Prostate gland (tissue), 2 donors: ENCODE measurements at regions not wholly inside any gene's neighbourhood (a gene's known extent, or its start where the extent isn't known, plus 50 kb on each side); places are given as distances from the start of the nearest gene placed in this dataset.

Source experiments
- DNase-seq: peaks from one replicate; pipeline ENCODE4 v3.0.0-alpha.2; 2019; ENCODE audit warnings: low spot score
- H3K27ac ChIP-seq, 2 donors: fragments of 200-600 bp; sonication (generic); 2 replicates each; pipeline ENCODE4 v1.5.1; 2017 to 2019
- H3K27me3 ChIP-seq: fragments of 200-600 bp; sonication (generic); replicated peaks from 2 replicates; pipeline ENCODE4 v1.5.1; 2019; ENCODE audit not compliant: insufficient read depth
- H3K36me3 ChIP-seq, 2 donors: fragments of 200-600 bp; sonication (generic); 1 replicate in 1 of 2; 2 replicates in 1 of 2; pipeline versions ENCODE4 v1.5.1 to v1.8.1; 2017 to 2019
- H3K4me1 ChIP-seq: fragments of 200-600 bp; sonication (generic); replicated peaks from 2 replicates; pipeline ENCODE4 v1.5.1; 2019
- H3K4me3 ChIP-seq, 2 donors: fragments of 200-600 bp; sonication (generic); 2 replicates each; pipeline ENCODE4 v1.5.1; 2017 to 2019
- H3K9me3 ChIP-seq: fragments of 200-600 bp; sonication (generic); 2 replicates; pipeline ENCODE4 v1.5.1; 2017
- POLR2A ChIP-seq: fragments of 450-650 bp; IDR thresholded peaks from one replicate; pipeline ENCODE4 v1.6.1; 2016; ENCODE audit warnings: antibody characterized with exemption, mild to moderate bottlenecking
- POLR2AphosphoS5 ChIP-seq: sonication (generic); formaldehyde crosslinking; IDR thresholded peaks from one replicate; pipeline ENCODE4 v1.6.1; 2017; ENCODE audit warnings: antibody characterized with exemption
- WGBS: methylation state at CpG from one replicate; pipeline ENCODE4 v1.1.5; 2018; 5-methylcytosine and 5-hydroxymethylcytosine counted together
- intact Hi-C: fragments of 100-400 bp; cut with DNase I; formaldehyde crosslinking; loops from one replicate; pipeline ENCODE4 v1.14.2; 2022
- TF ChIP-seq, protein P1 (sequence below), 4 experiments: fragments of 200-600 bp in 2 of 4; fragments of 450-650 bp in 2 of 4; sonication (generic) in 2 of 4; IDR thresholded peaks; 1 replicate in 3 of 4; 2 replicates in 1 of 4; pipeline ENCODE4 v1.5.1; 2016 to 2019; ENCODE audit warnings: antibody characterized with exemption in 4 of 4, mild to moderate bottlenecking in 2 of 4, moderate library complexity in 2 of 4

GRCh38 chr9:38145526-38146053, 76.6 kb upstream of the SHB start:
- no peak overlapping the region for H3K4me3 ChIP-seq
- intact Hi-C loops: loop anchor here (10.0 kb wide), 1 partner anchor 189 kb away; no protein-coding TSS in a partner anchor
- no peaks in the 10 kb centered on the region for H3K36me3 ChIP-seq
- TF ChIP-seq, protein P1, sequence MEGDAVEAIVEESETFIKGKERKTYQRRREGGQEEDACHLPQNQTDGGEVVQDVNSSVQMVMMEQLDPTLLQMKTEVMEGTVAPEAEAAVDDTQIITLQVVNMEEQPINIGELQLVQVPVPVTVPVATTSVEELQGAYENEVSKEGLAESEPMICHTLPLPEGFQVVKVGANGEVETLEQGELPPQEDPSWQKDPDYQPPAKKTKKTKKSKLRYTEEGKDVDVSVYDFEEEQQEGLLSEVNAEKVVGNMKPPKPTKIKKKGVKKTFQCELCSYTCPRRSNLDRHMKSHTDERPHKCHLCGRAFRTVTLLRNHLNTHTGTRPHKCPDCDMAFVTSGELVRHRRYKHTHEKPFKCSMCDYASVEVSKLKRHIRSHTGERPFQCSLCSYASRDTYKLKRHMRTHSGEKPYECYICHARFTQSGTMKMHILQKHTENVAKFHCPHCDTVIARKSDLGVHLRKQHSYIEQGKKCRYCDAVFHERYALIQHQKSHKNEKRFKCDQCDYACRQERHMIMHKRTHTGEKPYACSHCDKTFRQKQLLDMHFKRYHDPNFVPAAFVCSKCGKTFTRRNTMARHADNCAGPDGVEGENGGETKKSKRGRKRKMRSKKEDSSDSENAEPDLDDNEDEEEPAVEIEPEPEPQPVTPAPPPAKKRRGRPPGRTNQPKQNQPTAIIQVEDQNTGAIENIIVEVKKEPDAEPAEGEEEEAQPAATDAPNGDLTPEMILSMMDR (IDR thresholded peaks at IDR 0.05): no peak
- no peak for DNase-seq
- H3K9me3 ChIP-seq: no peaks in the 10 kb centered on the region
- 74% methylated on average over 6 of the region's 6 CpGs for WGBS
- H3K4me1 ChIP-seq: no peaks in the 10 kb centered on the region
- H3K27me3 ChIP-seq: no peaks in the 10 kb centered on the region
- H3K27ac ChIP-seq: no peak overlapping the region

DNA sequence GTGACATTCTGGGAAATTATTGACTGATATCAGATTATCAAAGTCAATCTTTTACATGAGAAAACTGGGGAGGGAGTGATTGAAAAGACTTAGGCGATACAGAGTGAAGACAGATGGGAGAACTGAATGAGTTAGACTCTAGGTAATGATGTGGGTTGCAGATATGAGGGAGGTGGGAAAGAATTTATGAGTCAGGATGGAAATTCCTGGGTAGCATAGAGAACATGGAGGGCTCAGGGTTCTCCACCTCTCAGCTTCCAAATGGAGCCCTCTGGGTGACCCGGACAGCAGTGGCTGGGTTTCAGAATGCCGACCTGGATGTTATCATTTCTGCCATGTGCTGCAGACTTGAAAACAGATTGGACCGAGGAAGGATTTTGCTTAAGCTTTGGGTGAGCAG, 75.4 kb upstream of the SHB start:
- Histone ChIP-seq H3K4me1 (no peaks in the 10 kb centered on the region), H3K9me3 (no peaks in the 10 kb centered on the region), H3K27ac (no peak overlapping the region), H3K4me3 (no peak overlapping the region), H3K27me3 (no peaks in the 10 kb centered on the region), H3K36me3 (no peaks in the 10 kb centered on the region)
- no peak for DNase-seq
- intact Hi-C loops: loop anchor here (10.0 kb wide), 1 partner anchor 190 kb away; no protein-coding TSS in a partner anchor
- 75% methylated on average over 4 of the region's 4 CpGs for WGBS
- TF ChIP-seq POLR2A: no peak
- TF ChIP-seq, protein P1 (IDR thresholded peaks at IDR 0.05): no peak
- no peak for TF ChIP-seq POLR2AphosphoS5

DNA sequence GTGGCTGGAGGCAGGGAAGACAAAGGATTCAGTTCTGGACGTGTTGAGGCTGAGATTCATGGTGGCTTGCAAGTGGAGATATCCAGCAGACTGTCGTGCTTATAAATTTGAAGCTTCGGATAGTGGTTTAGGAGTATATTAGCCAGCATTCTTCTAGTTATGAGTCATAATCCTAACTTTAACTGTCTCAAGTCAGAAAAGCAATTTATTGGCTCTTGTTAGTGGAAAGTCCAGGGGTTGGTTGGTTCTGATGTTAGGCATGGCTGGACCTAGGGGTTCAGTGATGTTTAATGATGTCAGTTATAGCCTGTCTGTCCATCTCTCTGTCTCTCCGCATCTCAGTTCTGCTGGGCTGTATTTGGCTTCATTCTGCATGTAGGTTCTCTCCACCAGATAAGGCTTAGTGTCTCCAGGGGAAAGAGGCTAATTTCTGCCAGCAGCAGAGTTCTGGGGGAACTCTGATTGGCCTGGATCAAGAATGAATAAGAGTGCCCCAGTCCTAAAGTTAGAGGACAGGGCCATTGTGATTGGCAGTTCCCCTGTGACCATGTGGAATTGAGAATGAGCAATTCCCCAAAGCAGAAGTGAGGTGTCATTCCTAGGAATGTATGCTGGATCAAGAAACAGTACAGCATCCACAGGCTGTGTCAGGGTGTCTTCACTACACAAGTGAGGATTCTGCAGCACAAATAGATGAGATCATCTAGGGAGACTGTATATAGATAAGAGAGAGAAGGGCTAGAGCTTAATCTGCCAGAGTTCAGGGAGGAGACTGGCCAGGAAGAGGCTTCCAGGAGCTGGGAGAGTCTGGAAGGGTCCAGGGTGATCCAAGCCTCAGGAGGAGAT, 72.9 kb upstream of the SHB start:
- no peaks in the 10 kb centered on the region for H3K4me1 ChIP-seq
- H3K36me3 ChIP-seq: no peaks in the 10 kb centered on the region
- intact Hi-C loops: loop anchor here (10.0 kb wide), 1 partner anchor 193 kb away; no protein-coding TSS in a partner anchor
- TF ChIP-seq POLR2A (no peak), POLR2AphosphoS5 (no peak)
- TF ChIP-seq, protein P1 (IDR thresholded peaks at IDR 0.05): no peak
- WGBS: 30% methylated on average over 4 of the region's 4 CpGs
- no peak for DNase-seq
- no peak overlapping the region for H3K27ac ChIP-seq
- H3K4me3 ChIP-seq: no peak overlapping the region
- H3K9me3 ChIP-seq: no peaks in the 10 kb centered on the region
- H3K27me3 ChIP-seq: no peaks in the 10 kb centered on the region

DNA sequence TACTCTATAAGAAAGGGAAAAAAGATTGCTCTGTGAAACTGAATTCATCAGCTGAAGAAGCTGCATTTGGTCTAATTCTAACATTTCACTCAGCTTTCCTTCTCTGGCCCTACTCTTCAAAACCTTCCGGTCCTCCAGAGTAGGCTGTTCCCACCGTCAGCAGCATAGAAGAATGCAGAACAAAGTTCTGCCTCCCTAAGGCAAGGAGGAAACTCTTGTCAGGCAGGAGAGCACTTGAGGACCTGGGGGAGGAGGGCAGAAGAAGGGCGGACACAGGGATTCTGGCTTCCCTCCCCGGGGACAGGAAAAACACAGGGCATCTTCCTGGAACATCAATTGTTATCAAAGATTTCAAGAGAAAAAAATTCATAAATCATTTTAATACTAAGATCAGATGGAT, 69.2 kb upstream of the SHB start:
- DNase-seq: no peak
- H3K36me3 ChIP-seq: no peaks in the 10 kb centered on the region

More for the DNA sequence above, 69.2 kb upstream of the SHB start:
- TF ChIP-seq POLR2AphosphoS5 (no peak), POLR2A (no peak)
- TF ChIP-seq, protein P1 (IDR thresholded peaks at IDR 0.05): no peak
- intact Hi-C loops: no loop called here
- 43% methylated on average over 4 of the region's 4 CpGs for WGBS
- H3K4me1 ChIP-seq: no peaks in the 10 kb centered on the region
- H3K27ac ChIP-seq: no peak overlapping the region
- H3K27me3 ChIP-seq: no peaks in the 10 kb centered on the region
- H3K4me3 ChIP-seq: no peak overlapping the region
- no peaks in the 10 kb centered on the region for H3K9me3 ChIP-seq
